ENCODE measurements at regions not wholly inside any gene's neighbourhood (a gene's known extent, or its start where the extent isn't known, plus 50 kb on each side); places are given as distances from the start of the nearest gene placed in this dataset.
"Not testable (repeated sequence)": the region's sequence is repeated elsewhere in the genome, so short reads cannot be mapped to it uniquely, and the experiment has no call there.

GRCh38 chr15:91356083-91356482 lies 256.0 kb downstream of the SV2B start:
- no peaks in the 10 kb centered on the region for H3K9me3 ChIP-seq (ENCODE audit: low read length)
- H3K4me3 ChIP-seq (ENCODE audit: low read length), result no peak overlapping the region
- no peaks in the 10 kb centered on the region for H3K36me3 ChIP-seq (ENCODE audit: insufficient read depth, low read length)
- peaks cover 4% of the 10 kb centered on the region for H3K27me3 ChIP-seq (ENCODE audit: insufficient read depth, low read length)
- H3K4me1 ChIP-seq (ENCODE audit: insufficient read depth, low read length), result no peaks in the 10 kb centered on the region
- H2AFZ ChIP-seq (ENCODE audit: low read depth, low read length), result no peak overlapping the region

- H3K4me3 ChIP-seq (ENCODE audit: low read length), result no peak overlapping the region
- no peaks in the 10 kb centered on the region for H3K36me3 ChIP-seq (ENCODE audit: insufficient read depth, low read length)
- no peaks in the 10 kb centered on the region for H3K9me3 ChIP-seq (ENCODE audit: low read length)
- peaks cover 4% of the 10 kb centered on the region for H3K27me3 ChIP-seq (ENCODE audit: insufficient read depth, low read length)
- H3K4me1 ChIP-seq (ENCODE audit: insufficient read depth, low read length), result no peaks in the 10 kb centered on the region
- H2AFZ ChIP-seq (ENCODE audit: low read depth, low read length), result no peak overlapping the region
These were observed 257.0 kb downstream of the SV2B start for GRCh38 chr15:91357011-91357410.

- Histone ChIP-seq H3K9me3 (ENCODE audit: low read length) (no peaks in the 10 kb centered on the region), H3K4me3 (ENCODE audit: low read length) (no peak overlapping the region), H3K36me3 (ENCODE audit: insufficient read depth, low read length) (no peaks in the 10 kb centered on the region), H2AFZ (ENCODE audit: low read depth, low read length) (no peak overlapping the region), H3K4me1 (ENCODE audit: insufficient read depth, low read length) (no peaks in the 10 kb centered on the region), H3K27me3 (ENCODE audit: insufficient read depth, low read length) (peaks cover 4% of the 10 kb centered on the region)
These were observed 257.4 kb downstream of the SV2B start for GRCh38 chr15:91357486-91357885.

DNA sequence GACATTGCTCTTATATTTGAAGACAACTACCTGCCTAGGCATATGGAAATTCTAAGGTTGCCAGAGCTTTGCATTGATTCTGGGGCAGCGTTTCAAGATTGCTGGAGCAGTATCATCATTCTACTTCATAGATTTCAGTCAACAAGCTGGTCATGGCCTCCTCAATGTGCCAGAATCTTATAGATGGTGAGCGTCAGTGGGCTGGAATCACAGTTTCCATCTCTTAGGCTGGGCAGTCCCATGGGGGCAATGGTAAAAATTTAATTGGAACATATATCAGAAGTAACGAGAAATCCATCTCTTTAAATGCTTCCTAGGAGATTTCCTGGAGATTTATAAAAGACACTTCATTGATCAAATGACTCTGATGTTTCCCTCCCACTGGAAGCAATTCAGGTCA lies 258.3 kb downstream of the SV2B start:
- Histone ChIP-seq H3K4me3 (ENCODE audit: low read length) (no peak overlapping the region), H3K9me3 (ENCODE audit: low read length) (no peaks in the 10 kb centered on the region), H3K36me3 (ENCODE audit: insufficient read depth, low read length) (no peaks in the 10 kb centered on the region), H2AFZ (ENCODE audit: low read depth, low read length) (no peak overlapping the region), H3K27me3 (ENCODE audit: insufficient read depth, low read length) (peaks cover 4% of the 10 kb centered on the region), H3K4me1 (ENCODE audit: insufficient read depth, low read length) (no peaks in the 10 kb centered on the region)

DNA sequence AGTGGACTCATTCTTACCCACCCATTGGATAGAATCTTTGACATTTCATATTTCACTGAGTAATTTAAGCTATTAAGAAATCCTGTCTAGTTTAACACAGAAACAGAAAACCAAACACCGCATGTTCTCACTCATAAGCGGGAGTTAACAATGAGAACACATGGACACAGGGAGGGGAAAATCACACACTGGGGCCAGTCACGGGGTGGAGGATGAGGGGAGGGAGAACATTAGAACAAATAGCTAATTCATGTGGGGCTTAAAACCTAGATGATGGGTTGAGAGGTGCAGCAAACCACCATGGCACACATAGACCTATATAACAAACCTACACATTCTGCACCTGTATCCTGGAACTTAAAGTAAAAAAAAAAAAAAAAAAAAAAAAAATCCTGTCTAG lies 261.6 kb downstream of the SV2B start:
- not testable (repeated sequence) for H3K27me3 ChIP-seq (ENCODE audit: insufficient read depth, low read length); H3K4me3 ChIP-seq (ENCODE audit: low read length); H2AFZ ChIP-seq (ENCODE audit: low read depth, low read length); H3K4me1 ChIP-seq (ENCODE audit: insufficient read depth, low read length); H3K36me3 ChIP-seq (ENCODE audit: insufficient read depth, low read length); H3K9me3 ChIP-seq (ENCODE audit: low read length)

GRCh38 chr15:91366111-91366510 lies 266.1 kb downstream of the SV2B start:
- H2AFZ ChIP-seq (ENCODE audit: low read depth, low read length), result no peak overlapping the region
- H3K4me1 ChIP-seq (ENCODE audit: insufficient read depth, low read length), result no peaks in the 10 kb centered on the region
- H3K27me3 ChIP-seq (ENCODE audit: insufficient read depth, low read length), result no peaks in the 10 kb centered on the region
- no peaks in the 10 kb centered on the region for H3K9me3 ChIP-seq (ENCODE audit: low read length)
- no peaks in the 10 kb centered on the region for H3K36me3 ChIP-seq (ENCODE audit: insufficient read depth, low read length)
- no peak overlapping the region for H3K4me3 ChIP-seq (ENCODE audit: low read length)

DNA sequence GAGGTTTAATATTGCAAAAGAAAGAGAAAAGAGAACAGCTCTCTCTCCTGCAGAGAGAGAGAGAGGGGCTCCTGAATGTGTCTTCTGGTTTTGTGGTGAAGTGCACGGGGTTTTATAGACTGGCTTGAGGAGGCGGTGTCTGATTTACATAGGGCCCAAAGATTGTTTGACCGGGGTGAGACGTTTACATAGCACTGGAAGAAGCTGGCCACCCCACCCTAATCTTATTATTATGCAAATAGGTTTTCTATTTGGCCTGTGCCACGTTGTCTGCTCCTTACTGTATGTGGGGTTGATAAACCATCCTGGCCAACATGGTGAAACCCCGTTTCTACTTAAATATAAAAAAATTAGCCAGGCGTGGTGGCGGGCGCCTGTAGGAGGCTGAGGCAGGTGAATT lies 268.6 kb downstream of the SV2B start:
- no peaks in the 10 kb centered on the region for H3K36me3 ChIP-seq (ENCODE audit: insufficient read depth, low read length)
- H3K4me3 ChIP-seq (ENCODE audit: low read length), result no peak overlapping the region
- no peaks in the 10 kb centered on the region for H3K27me3 ChIP-seq (ENCODE audit: insufficient read depth, low read length)
- H3K9me3 ChIP-seq (ENCODE audit: low read length), result no peaks in the 10 kb centered on the region
- no peaks in the 10 kb centered on the region for H3K4me1 ChIP-seq (ENCODE audit: insufficient read depth, low read length)
- H2AFZ ChIP-seq (ENCODE audit: low read depth, low read length), result no peak overlapping the region

DNA sequence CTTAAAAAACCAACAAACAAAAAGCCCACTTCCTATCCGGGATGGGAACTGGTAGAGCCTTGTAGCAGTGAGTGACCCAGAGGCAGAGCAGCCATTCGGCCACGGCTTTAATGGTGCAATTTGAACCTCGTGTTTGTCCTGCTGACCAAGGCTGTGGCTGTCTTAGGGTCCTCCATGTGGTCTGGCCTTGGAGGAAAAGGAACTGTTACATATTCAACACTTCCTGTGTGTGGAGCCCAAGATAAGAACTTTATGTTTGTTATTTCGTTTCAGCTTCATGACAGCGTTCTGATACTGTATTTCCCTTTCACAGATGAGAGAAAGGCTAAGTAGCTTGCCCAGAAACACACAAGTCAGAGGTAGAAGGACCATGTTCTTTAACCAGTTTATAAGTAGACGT lies 269.8 kb downstream of the SV2B start:
- no peaks in the 10 kb centered on the region for H3K27me3 ChIP-seq (ENCODE audit: insufficient read depth, low read length)
- no peaks in the 10 kb centered on the region for H3K36me3 ChIP-seq (ENCODE audit: insufficient read depth, low read length)
- H2AFZ ChIP-seq (ENCODE audit: low read depth, low read length), result no peak overlapping the region
- H3K4me3 ChIP-seq (ENCODE audit: low read length), result no peak overlapping the region
- no peaks in the 10 kb centered on the region for H3K4me1 ChIP-seq (ENCODE audit: insufficient read depth, low read length)
- no peaks in the 10 kb centered on the region for H3K9me3 ChIP-seq (ENCODE audit: low read length)

GRCh38 chr15:91371345-91371744 lies 271.3 kb downstream of the SV2B start:
- H3K27me3 ChIP-seq (ENCODE audit: insufficient read depth, low read length); H2AFZ ChIP-seq (ENCODE audit: low read depth, low read length); H3K4me3 ChIP-seq (ENCODE audit: low read length); H3K9me3 ChIP-seq (ENCODE audit: low read length); H3K4me1 ChIP-seq (ENCODE audit: insufficient read depth, low read length); H3K36me3 ChIP-seq (ENCODE audit: insufficient read depth, low read length): not testable (repeated sequence)

GRCh38 chr15:91374336-91374735 lies 274.3 kb downstream of the SV2B start:
- H3K36me3 ChIP-seq (ENCODE audit: insufficient read depth, low read length), result no peaks in the 10 kb centered on the region
- H3K4me1 ChIP-seq (ENCODE audit: insufficient read depth, low read length), result no peaks in the 10 kb centered on the region
- H3K9me3 ChIP-seq (ENCODE audit: low read length), result no peaks in the 10 kb centered on the region

GRCh38 chr15:91376038-91376437 lies 276.0 kb downstream of the SV2B start:
- H3K27me3 ChIP-seq (ENCODE audit: insufficient read depth, low read length), result no peaks in the 10 kb centered on the region
- no peak overlapping the region for H3K4me3 ChIP-seq (ENCODE audit: low read length)
- no peaks in the 10 kb centered on the region for H3K36me3 ChIP-seq (ENCODE audit: insufficient read depth, low read length)
- no peak overlapping the region for H2AFZ ChIP-seq (ENCODE audit: low read depth, low read length)
- H3K9me3 ChIP-seq (ENCODE audit: low read length), result no peaks in the 10 kb centered on the region
- H3K4me1 ChIP-seq (ENCODE audit: insufficient read depth, low read length), result no peaks in the 10 kb centered on the region

More at GRCh38 chr15:91374336-91374735, 274.3 kb downstream of the SV2B start:
- no peak overlapping the region for H2AFZ ChIP-seq (ENCODE audit: low read depth, low read length)
- no peaks in the 10 kb centered on the region for H3K27me3 ChIP-seq (ENCODE audit: insufficient read depth, low read length)
- no peak overlapping the region for H3K4me3 ChIP-seq (ENCODE audit: low read length)

GRCh38 chr15:91380114-91380513 lies 280.1 kb downstream of the SV2B start:
- Histone ChIP-seq H2AFZ (ENCODE audit: low read depth, low read length) (no peak overlapping the region), H3K4me1 (ENCODE audit: insufficient read depth, low read length) (no peaks in the 10 kb centered on the region), H3K36me3 (ENCODE audit: insufficient read depth, low read length) (no peaks in the 10 kb centered on the region), H3K27me3 (ENCODE audit: insufficient read depth, low read length) (no peaks in the 10 kb centered on the region), H3K9me3 (ENCODE audit: low read length) (no peaks in the 10 kb centered on the region), H3K4me3 (ENCODE audit: low read length) (no peak overlapping the region)

DNA sequence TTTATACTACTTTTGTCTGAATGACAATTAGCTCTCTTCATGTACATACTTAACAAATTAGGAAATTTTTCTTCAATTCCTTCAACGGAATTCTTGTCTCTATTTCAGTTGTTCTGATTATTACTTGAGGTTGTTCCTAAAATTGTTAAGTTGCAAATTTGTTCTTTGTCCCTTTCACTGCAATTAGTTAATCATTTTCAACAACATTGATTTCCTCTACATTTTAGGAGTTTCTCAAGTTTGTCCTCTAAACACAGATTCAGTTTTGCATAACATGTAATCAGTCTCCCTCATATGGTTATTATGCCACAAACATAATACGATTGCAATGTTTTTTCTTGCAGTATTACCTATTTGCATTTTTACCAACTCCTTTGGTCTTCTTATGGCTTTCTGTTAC lies 283.5 kb downstream of the SV2B start:
- Histone ChIP-seq H3K4me1 (ENCODE audit: insufficient read depth, low read length) (peaks cover 2% of the 10 kb centered on the region), H3K4me3 (ENCODE audit: low read length) (no peak overlapping the region), H3K9me3 (ENCODE audit: low read length) (no peaks in the 10 kb centered on the region), H2AFZ (ENCODE audit: low read depth, low read length) (no peak overlapping the region), H3K36me3 (ENCODE audit: insufficient read depth, low read length) (no peaks in the 10 kb centered on the region), H3K27me3 (ENCODE audit: insufficient read depth, low read length) (no peaks in the 10 kb centered on the region)

GRCh38 chr15:91384189-91384730 lies 284.2 kb downstream of the SV2B start:
- Histone ChIP-seq H3K4me1 (ENCODE audit: insufficient read depth, low read length) (peaks cover 2% of the 10 kb centered on the region), H3K36me3 (ENCODE audit: insufficient read depth, low read length) (no peaks in the 10 kb centered on the region), H2AFZ (ENCODE audit: low read depth, low read length) (no peak overlapping the region), H3K4me3 (ENCODE audit: low read length) (no peak overlapping the region), H3K27me3 (ENCODE audit: insufficient read depth, low read length) (no peaks in the 10 kb centered on the region), H3K9me3 (ENCODE audit: low read length) (no peaks in the 10 kb centered on the region)
